Prostate gland (tissue), 2 donors: ENCODE measurements at regions not wholly inside any gene's neighbourhood (a gene's known extent, or its start where the extent isn't known, plus 50 kb on each side); places are given as distances from the start of the nearest gene placed in this dataset.

ENCODE experiments used
- CTCF ChIP-seq, 4 experiments: fragments of 200-600 bp in 2 of 4; fragments of 450-650 bp in 2 of 4; sonication (generic) in 2 of 4; IDR thresholded peaks; 1 replicate in 3 of 4; 2 replicates in 1 of 4; pipeline ENCODE4 v1.5.1; 2016 to 2019; ENCODE audit warnings: antibody characterized with exemption in 4 of 4, mild to moderate bottlenecking in 2 of 4, moderate library complexity in 2 of 4
- POLR2A ChIP-seq: fragments of 450-650 bp; IDR thresholded peaks from one replicate; pipeline ENCODE4 v1.6.1; 2016; ENCODE audit warnings: antibody characterized with exemption, mild to moderate bottlenecking

- no peak for TF ChIP-seq CTCF (IDR thresholded peaks at IDR 0.05)
- no peak for TF ChIP-seq POLR2A
Observed at GRCh38 chr13:97727991-97728390, 225.5 kb upstream of the IPO5 start.
